ENCODE measurements at regions not wholly inside any gene's neighbourhood (a gene's known extent, or its start where the extent isn't known, plus 50 kb on each side); places are given as distances from the start of the nearest gene placed in this dataset.
"Not testable (repeated sequence)": the region's sequence is repeated elsewhere in the genome, so short reads cannot be mapped to it uniquely, and the experiment has no call there.

DNA sequence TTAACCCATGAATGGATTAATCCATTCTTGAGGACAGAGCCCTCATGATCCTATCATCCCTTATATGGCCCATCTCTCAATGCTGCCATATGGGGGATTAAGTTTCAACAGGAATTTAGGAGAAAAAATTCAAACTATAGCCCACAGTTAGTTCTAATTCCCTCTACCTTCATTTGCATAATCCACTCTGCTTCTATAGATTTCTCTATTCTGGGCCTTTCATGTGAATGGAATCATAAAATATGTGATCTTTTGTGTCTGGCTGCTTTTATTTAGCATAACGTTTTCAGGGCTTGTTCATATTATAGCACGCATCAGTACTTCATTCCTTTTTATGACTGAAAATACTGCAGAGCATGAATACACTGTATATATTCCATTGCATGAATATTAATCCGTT is 55.4 kb downstream of the CTSL start:
- Histone ChIP-seq H3K4me3 (ENCODE audit: low read length in 2 of 2) (no peak overlapping the region), H3K36me3 (ENCODE audit: control insufficient read depth in 1 of 2, insufficient read depth in 2 of 2, low read length in 1 of 2) (no peaks in the 10 kb centered on the region), H3K27ac (ENCODE audit: low read depth in 1 of 2, low read length in 2 of 2) (no peak overlapping the region), H3K4me1 (ENCODE audit: control insufficient read depth in 1 of 2, insufficient read depth in 2 of 2, low read length in 2 of 2) (no peaks in the 10 kb centered on the region), H3K27me3 (ENCODE audit: control insufficient read depth in 1 of 2, insufficient read depth in 2 of 2, low read length in 1 of 2) (no peaks in the 10 kb centered on the region), H3K9me3 (ENCODE audit: control insufficient read depth, low read length) (no peaks in the 10 kb centered on the region)
- intact Hi-C loops (cut with DNase I), result no loop called here
- 84 to 86% methylated on average over 3 of the region's 3 CpGs for WGBS, 2 donors
- ATAC-seq (ENCODE audit: low FRiP score) (no peak), DNase-seq (no peak)

DNA sequence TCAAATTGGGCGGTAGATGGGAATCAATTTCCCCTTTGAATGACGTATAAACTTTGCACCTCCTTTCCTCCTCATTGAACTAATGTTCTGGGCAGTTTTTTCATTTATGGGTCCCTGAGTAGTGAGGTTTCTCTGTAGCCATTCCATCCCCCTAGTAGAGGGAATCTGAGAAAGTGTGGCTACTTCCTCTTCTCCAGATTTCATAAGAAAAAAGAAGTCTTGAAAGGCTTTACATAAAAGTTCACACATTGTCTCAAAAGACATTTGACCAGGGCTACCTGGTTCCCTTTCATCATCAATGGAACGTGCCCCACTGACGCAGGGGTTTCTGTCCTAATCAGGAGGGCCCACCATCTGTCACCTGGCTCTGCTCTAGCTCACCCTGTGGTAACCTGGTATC is 57.3 kb downstream of the CTSL start:
- Histone ChIP-seq H3K27me3 (ENCODE audit: control insufficient read depth in 1 of 2, insufficient read depth in 2 of 2, low read length in 1 of 2) (no peaks in the 10 kb centered on the region), H3K4me1 (ENCODE audit: control insufficient read depth in 1 of 2, insufficient read depth in 2 of 2, low read length in 2 of 2) (no peaks in the 10 kb centered on the region), H3K9me3 (ENCODE audit: control insufficient read depth, low read length) (no peaks in the 10 kb centered on the region), H3K4me3 (ENCODE audit: low read length in 2 of 2) (no peak overlapping the region), H3K36me3 (ENCODE audit: control insufficient read depth in 1 of 2, insufficient read depth in 2 of 2, low read length in 1 of 2) (no peaks in the 10 kb centered on the region), H3K27ac (ENCODE audit: low read depth in 1 of 2, low read length in 2 of 2) (no peak overlapping the region)
- no peak for ATAC-seq (ENCODE audit: low FRiP score)
- 89 to 90% methylated on average over 4 of the region's 4 CpGs for WGBS, 2 donors
- intact Hi-C loops (cut with DNase I), result no loop called here
- no peak for DNase-seq

DNA sequence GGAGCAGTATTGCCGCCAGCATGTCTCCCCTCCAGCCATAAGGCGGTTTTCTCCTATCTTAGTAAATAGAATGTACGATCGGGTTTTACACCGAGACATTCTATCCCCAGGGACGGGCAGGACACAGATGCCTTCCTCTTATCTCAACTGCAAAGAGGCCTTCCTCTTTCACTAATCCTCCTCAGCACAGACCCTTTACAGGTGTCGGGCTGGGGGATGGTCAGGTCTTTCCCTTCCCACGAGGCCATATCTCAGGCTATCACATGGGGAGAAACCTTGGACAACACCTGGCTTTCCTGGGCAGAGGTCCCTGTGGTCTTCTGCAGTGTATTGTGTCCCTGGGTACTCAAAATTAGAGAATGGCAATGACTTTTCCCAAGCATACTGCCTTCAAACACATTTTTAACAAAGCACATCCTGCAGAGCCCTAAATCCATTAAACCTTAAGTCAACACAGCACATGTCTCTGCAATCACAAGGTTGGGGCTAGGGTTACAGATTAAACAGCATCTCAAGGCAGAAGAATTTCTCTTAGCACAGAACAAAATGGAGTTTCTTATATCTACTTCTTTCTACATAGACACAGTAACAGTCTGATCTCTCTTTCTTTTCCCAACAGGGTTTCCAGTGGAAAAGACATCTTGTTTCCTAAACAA is 59.5 kb downstream of the CTSL start:
- 67 to 75% methylated on average over 7 to 8 of the region's 8 CpGs for WGBS, 2 donors
- H3K9me3 ChIP-seq (ENCODE audit: control insufficient read depth, low read length), result not testable (repeated sequence)

DNA sequence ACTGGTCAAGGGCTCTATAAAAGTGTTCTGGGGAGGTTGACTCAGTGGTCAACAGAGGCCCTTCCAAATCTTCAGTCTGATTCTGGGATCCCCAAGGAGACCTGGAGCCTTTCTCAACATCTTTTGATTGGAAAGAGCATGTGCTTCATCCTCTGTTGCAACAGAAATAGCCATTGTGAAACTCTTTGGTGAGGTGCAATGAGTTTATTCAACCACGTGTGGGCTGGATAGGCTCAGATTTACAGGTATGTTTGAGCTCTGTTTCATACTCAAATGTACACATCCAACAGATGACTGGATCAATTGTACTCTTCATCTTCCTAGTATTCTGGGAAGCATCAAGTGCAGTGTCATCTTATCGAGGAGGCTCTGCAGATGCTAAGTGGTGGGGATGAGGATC is 60.5 kb downstream of the CTSL start:
- Histone ChIP-seq H3K9me3 (ENCODE audit: control insufficient read depth, low read length) (no peaks in the 10 kb centered on the region), H3K27me3 (ENCODE audit: control insufficient read depth in 1 of 2, insufficient read depth in 2 of 2, low read length in 1 of 2) (no peaks in the 10 kb centered on the region), H3K36me3 (ENCODE audit: control insufficient read depth in 1 of 2, insufficient read depth in 2 of 2, low read length in 1 of 2) (no peaks in the 10 kb centered on the region), H3K27ac (ENCODE audit: low read depth in 1 of 2, low read length in 2 of 2) (no peak overlapping the region), H3K4me3 (ENCODE audit: low read length in 2 of 2) (no peak overlapping the region), H3K4me1 (ENCODE audit: control insufficient read depth in 1 of 2, insufficient read depth in 2 of 2, low read length in 2 of 2) (no peaks in the 10 kb centered on the region)
- no peak for DNase-seq
- intact Hi-C loops (cut with DNase I), result no loop called here
- no peak for ATAC-seq (ENCODE audit: low FRiP score)
- WGBS, 2 donors, result 84 to 86% methylated on average over 2 of the region's 2 CpGs

More for the DNA sequence above, 59.5 kb downstream of the CTSL start:
- H3K4me1 ChIP-seq (ENCODE audit: control insufficient read depth in 1 of 2, insufficient read depth in 2 of 2, low read length in 2 of 2); ATAC-seq (ENCODE audit: low FRiP score); H3K27me3 ChIP-seq (ENCODE audit: control insufficient read depth in 1 of 2, insufficient read depth in 2 of 2, low read length in 1 of 2); H3K4me3 ChIP-seq (ENCODE audit: low read length in 2 of 2); DNase-seq; H3K27ac ChIP-seq (ENCODE audit: low read depth in 1 of 2, low read length in 2 of 2); H3K36me3 ChIP-seq (ENCODE audit: control insufficient read depth in 1 of 2, insufficient read depth in 2 of 2, low read length in 1 of 2); intact Hi-C loops (cut with DNase I): not testable (repeated sequence)

DNA sequence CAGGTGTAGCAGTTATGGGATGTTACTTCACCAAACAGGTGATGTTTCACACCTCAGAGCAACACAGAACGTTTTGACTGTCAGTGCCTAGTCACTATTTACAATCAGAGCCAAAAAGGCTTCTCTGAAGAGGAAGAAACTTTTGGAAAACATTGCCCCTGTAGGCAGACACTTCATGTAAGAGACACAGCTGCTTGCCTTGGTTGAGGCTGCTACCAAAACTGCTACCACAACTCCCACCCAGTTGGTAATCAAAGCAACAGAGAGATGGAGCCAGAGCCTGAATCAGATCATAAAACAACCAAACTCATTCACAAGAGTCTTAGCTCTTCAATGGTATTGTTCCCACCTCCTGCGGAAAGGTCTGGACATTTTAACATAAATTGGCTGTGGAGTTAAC is 61.0 kb downstream of the CTSL start:
- 62 to 70% methylated on average over 2 of the region's 2 CpGs for WGBS, 2 donors
- intact Hi-C loops (cut with DNase I), result no loop called here
- Histone ChIP-seq H3K9me3 (ENCODE audit: control insufficient read depth, low read length) (no peaks in the 10 kb centered on the region), H3K4me1 (ENCODE audit: control insufficient read depth in 1 of 2, insufficient read depth in 2 of 2, low read length in 2 of 2) (no peaks in the 10 kb centered on the region), H3K4me3 (ENCODE audit: low read length in 2 of 2) (no peak overlapping the region), H3K27me3 (ENCODE audit: control insufficient read depth in 1 of 2, insufficient read depth in 2 of 2, low read length in 1 of 2) (no peaks in the 10 kb centered on the region), H3K27ac (ENCODE audit: low read depth in 1 of 2, low read length in 2 of 2) (no peak overlapping the region), H3K36me3 (ENCODE audit: control insufficient read depth in 1 of 2, insufficient read depth in 2 of 2, low read length in 1 of 2) (no peaks in the 10 kb centered on the region)
- no peak for ATAC-seq (ENCODE audit: low FRiP score)
- no peak for DNase-seq

DNA sequence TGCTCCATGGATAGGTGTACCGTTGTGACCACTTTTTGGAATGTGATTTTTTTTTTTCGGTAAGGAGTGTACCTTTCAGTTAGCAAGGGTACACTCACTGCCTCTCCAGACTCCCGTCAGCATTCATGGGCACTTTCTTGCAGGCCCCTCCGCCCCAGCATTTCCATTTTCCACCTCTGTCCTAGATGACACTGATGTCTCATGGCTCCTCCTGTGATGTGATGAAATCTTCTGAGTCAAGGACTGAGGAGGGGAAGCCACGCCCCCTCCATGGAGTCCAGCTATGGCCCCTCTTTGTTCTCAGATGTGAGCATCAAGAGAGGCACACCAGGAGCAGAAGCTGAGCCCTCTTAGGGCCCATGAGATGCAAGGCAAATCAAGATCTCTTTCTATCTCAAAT is 61.8 kb downstream of the CTSL start:
- H3K36me3 ChIP-seq (ENCODE audit: control insufficient read depth in 1 of 2, insufficient read depth in 2 of 2, low read length in 1 of 2), result no peaks in the 10 kb centered on the region
- H3K4me3 ChIP-seq (ENCODE audit: low read length in 2 of 2), result no peak overlapping the region
- intact Hi-C loops (cut with DNase I), result no loop called here
- H3K9me3 ChIP-seq (ENCODE audit: control insufficient read depth, low read length), result no peaks in the 10 kb centered on the region
- DNase-seq (no peak), ATAC-seq (ENCODE audit: low FRiP score) (no peak)
- no peak overlapping the region for H3K27ac ChIP-seq (ENCODE audit: low read depth in 1 of 2, low read length in 2 of 2)
- no peaks in the 10 kb centered on the region for H3K27me3 ChIP-seq (ENCODE audit: control insufficient read depth in 1 of 2, insufficient read depth in 2 of 2, low read length in 1 of 2)
- WGBS, 2 donors, result 84 to 91% methylated on average over 5 of the region's 5 CpGs
- no peaks in the 10 kb centered on the region for H3K4me1 ChIP-seq (ENCODE audit: control insufficient read depth in 1 of 2, insufficient read depth in 2 of 2, low read length in 2 of 2)

DNA sequence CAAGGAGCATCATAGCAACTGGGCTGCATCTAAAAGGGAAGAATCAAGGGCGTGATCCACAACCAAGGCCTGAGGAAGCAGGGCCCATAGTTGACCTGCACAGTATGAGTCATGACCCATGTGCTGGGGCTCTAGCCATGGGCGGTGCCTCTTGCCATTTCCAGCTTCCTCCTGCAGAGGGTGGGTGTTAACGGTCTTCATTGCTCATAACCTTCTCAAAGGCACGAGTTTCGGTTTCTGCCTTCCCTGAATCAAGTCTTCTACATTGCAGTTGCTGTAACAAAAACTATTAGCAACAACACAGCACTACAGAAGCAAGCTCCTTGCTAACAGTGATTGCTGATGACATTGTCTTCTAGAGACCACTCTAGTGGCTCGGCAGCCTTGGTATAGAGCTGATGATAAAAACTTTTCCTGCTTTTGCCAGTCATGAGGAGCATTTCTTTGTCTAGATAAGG is 66.9 kb downstream of the CTSL start:
- peak in 1 of 2 donors; percentile 89 for DNase-seq
- H3K27ac ChIP-seq (ENCODE audit: low read depth in 1 of 2, low read length in 2 of 2), result no peak overlapping the region
- 85 to 93% methylated on average over 6 of the region's 6 CpGs for WGBS, 2 donors

DNA sequence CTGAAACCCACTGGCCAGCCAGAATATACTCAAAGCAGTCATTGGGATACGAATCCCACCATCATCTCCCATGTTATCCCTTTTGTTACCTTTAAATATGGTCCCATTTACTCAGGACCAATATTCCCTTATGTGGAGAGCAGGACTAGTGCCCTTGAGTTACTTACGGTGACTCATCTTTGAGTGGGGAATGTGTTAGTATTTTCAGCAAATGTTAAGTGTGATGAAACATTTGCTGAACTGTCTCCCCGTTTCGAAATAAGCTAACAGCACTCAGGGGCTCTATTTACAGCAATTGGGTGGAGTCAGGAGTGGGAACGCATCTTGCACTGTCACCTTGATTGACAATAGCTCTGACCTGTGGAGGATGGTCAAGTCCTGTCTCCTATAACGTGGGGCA is 67.4 kb downstream of the CTSL start:
- Histone ChIP-seq H3K4me3 (ENCODE audit: low read length in 2 of 2) (no peak overlapping the region), H3K27ac (ENCODE audit: low read depth in 1 of 2, low read length in 2 of 2) (no peak overlapping the region), H3K36me3 (ENCODE audit: control insufficient read depth in 1 of 2, insufficient read depth in 2 of 2, low read length in 1 of 2) (no peaks in the 10 kb centered on the region), H3K9me3 (ENCODE audit: control insufficient read depth, low read length) (no peaks in the 10 kb centered on the region), H3K4me1 (ENCODE audit: control insufficient read depth in 1 of 2, insufficient read depth in 2 of 2, low read length in 2 of 2) (no peaks in the 10 kb centered on the region), H3K27me3 (ENCODE audit: control insufficient read depth in 1 of 2, insufficient read depth in 2 of 2, low read length in 1 of 2) (no peaks in the 10 kb centered on the region)
- 76 to 80% methylated on average over 6 of the region's 6 CpGs for WGBS, 2 donors
- intact Hi-C loops (cut with DNase I), result no loop called here
- ATAC-seq (ENCODE audit: low FRiP score) (peak; percentile 53), DNase-seq (no peak)

More for the DNA sequence above, 66.9 kb downstream of the CTSL start:
- Histone ChIP-seq H3K4me3 (ENCODE audit: low read length in 2 of 2) (no peak overlapping the region), H3K36me3 (ENCODE audit: control insufficient read depth in 1 of 2, insufficient read depth in 2 of 2, low read length in 1 of 2) (no peaks in the 10 kb centered on the region), H3K27me3 (ENCODE audit: control insufficient read depth in 1 of 2, insufficient read depth in 2 of 2, low read length in 1 of 2) (no peaks in the 10 kb centered on the region), H3K9me3 (ENCODE audit: control insufficient read depth, low read length) (no peaks in the 10 kb centered on the region), H3K4me1 (ENCODE audit: control insufficient read depth in 1 of 2, insufficient read depth in 2 of 2, low read length in 2 of 2) (no peaks in the 10 kb centered on the region)
- peak; percentile 84 for ATAC-seq (ENCODE audit: low FRiP score)
- intact Hi-C loops (cut with DNase I), result no loop called here

DNA sequence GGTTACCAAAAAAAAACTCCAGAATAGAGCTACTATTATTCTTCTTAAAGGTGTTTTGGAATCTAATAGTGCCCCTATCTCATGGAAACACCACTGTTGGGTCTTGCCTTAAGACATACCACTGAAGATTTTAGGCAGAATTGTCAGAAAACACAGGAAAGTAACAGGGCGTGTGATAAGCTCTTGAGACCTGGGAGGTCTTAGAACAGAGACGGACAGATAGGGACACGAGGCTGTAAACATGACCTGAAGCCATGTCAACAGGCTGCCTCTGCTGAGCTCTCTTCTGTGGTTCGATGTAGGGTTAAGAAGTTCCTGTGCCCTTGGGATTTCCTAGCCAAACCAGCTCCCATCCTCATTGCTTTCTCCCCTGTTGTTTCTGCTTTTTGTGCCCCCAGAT is 69.3 kb downstream of the CTSL start:
- H3K27me3 ChIP-seq (ENCODE audit: control insufficient read depth in 1 of 2, insufficient read depth in 2 of 2, low read length in 1 of 2), result no peaks in the 10 kb centered on the region
- no peaks in the 10 kb centered on the region for H3K9me3 ChIP-seq (ENCODE audit: control insufficient read depth, low read length)
- intact Hi-C loops (cut with DNase I), result no loop called here
- no peak for ATAC-seq (ENCODE audit: low FRiP score)
- DNase-seq, result no peak
- 65 to 66% methylated on average over 4 of the region's 4 CpGs for WGBS, 2 donors
- H3K27ac ChIP-seq (ENCODE audit: low read depth in 1 of 2, low read length in 2 of 2), result no peak overlapping the region
- no peak overlapping the region for H3K4me3 ChIP-seq (ENCODE audit: low read length in 2 of 2)
- H3K4me1 ChIP-seq (ENCODE audit: control insufficient read depth in 1 of 2, insufficient read depth in 2 of 2, low read length in 2 of 2), result no peaks in the 10 kb centered on the region
- no peaks in the 10 kb centered on the region for H3K36me3 ChIP-seq (ENCODE audit: control insufficient read depth in 1 of 2, insufficient read depth in 2 of 2, low read length in 1 of 2)
